Thoracic aorta (tissue), 2 donors: ENCODE measurements at regions not wholly inside any gene's neighbourhood (a gene's known extent, or its start where the extent isn't known, plus 50 kb on each side); places are given as distances from the start of the nearest gene placed in this dataset.

Experiments
- ATAC-seq: fragments of 150-250 bp; one replicate; pipeline ENCODE4 v1.8.0; 2017; ENCODE audit warnings: low read depth; ENCODE audit not compliant: insufficient number of reproducible peaks, low FRiP score
- DNase-seq: peaks from one replicate; pipeline ENCODE4 v3.0.0-alpha.2; 2020; ENCODE audit warnings: low spot score
- H3K27ac ChIP-seq, 2 donors: fragments of 200-600 bp; sonication (generic); 1 replicate in 1 of 2; 2 replicates in 1 of 2; pipeline ENCODE4 v1.5.1; 2016; ENCODE audit warnings: mild to moderate bottlenecking in 2 of 2, moderate library complexity in 2 of 2
- H3K27me3 ChIP-seq: fragments of 200-600 bp; sonication (generic); replicated peaks from 2 replicates; pipeline ENCODE4 v1.6.0; 2016; ENCODE audit warnings: mild to moderate bottlenecking; ENCODE audit not compliant: insufficient read depth
- H3K36me3 ChIP-seq: fragments of 200-600 bp; sonication (generic); one replicate; pipeline ENCODE4 v1.5.1; 2016
- H3K4me1 ChIP-seq, 2 donors: fragments of 200-600 bp; sonication (generic); 1 replicate in 1 of 2; 2 replicates in 1 of 2; pipeline versions ENCODE4 v1.5.1 to v1.6.0; 2016; ENCODE audit warnings: low read depth in 2 of 2, mild to moderate bottlenecking in 1 of 2; ENCODE audit not compliant: control insufficient read depth in 1 of 2
- H3K4me3 ChIP-seq: fragments of 200-600 bp; sonication (generic); 2 replicates; pipeline ENCODE4 v1.5.1; 2016; ENCODE audit warnings: mild to moderate bottlenecking
- H3K9me3 ChIP-seq: fragments of 200-600 bp; sonication (generic); 2 replicates; pipeline ENCODE4 v1.5.1; 2016
- TF ChIP-seq, protein P1 (sequence below): fragments of 200-600 bp; sonication (generic); IDR thresholded peaks from one replicate; pipeline ENCODE4 v1.5.1; 2019; ENCODE audit warnings: antibody characterized with exemption

DNA sequence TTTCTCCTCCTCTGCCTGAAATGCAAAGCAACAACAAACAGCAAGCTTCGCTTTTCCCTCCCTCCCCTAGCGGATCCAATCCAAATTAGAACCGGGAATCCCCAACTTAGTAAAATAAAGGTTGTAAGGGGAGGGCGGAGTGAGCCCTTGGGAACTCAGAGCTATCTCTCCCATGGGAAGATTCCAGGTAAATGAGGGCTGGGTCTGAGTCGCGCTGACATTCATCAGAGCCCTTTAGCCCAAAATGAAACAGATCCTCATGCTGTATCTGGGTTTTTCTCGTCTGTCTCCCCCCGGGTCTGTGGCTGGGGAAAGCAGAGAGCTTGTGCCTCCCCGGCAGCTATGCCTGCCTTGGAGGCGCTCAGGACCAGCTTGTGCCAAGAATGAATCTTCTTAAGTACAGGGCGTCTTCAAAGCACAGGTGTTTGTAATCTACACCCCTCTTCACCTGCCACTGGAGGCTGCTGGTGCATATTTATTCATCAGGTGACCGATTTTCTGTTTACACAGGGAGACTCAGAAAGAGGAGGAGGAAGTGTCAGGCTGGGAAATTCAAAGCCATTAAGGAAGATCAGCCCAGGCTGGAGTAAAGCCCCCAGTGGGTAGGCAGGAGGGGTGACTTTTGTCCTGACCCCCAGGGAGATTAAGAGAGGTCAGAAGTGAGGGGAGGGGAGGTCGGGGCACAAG is 55.0 kb upstream of the GSE1 start:
- Histone ChIP-seq H3K36me3 (no peaks in the 10 kb centered on the region), H3K27me3 (no peaks in the 10 kb centered on the region), H3K9me3 (no peaks in the 10 kb centered on the region), H3K27ac (peak overlapping the region in 1 of 2 donors; percentile 84), H3K4me1 (peaks cover 13 to 27% of the 10 kb centered on the region in 2 donors), H3K4me3 (peak overlapping the region; percentile 92)
- no peak for DNase-seq
- TF ChIP-seq, protein P1, sequence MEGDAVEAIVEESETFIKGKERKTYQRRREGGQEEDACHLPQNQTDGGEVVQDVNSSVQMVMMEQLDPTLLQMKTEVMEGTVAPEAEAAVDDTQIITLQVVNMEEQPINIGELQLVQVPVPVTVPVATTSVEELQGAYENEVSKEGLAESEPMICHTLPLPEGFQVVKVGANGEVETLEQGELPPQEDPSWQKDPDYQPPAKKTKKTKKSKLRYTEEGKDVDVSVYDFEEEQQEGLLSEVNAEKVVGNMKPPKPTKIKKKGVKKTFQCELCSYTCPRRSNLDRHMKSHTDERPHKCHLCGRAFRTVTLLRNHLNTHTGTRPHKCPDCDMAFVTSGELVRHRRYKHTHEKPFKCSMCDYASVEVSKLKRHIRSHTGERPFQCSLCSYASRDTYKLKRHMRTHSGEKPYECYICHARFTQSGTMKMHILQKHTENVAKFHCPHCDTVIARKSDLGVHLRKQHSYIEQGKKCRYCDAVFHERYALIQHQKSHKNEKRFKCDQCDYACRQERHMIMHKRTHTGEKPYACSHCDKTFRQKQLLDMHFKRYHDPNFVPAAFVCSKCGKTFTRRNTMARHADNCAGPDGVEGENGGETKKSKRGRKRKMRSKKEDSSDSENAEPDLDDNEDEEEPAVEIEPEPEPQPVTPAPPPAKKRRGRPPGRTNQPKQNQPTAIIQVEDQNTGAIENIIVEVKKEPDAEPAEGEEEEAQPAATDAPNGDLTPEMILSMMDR, result no peak
- ATAC-seq, result no peak

DNA sequence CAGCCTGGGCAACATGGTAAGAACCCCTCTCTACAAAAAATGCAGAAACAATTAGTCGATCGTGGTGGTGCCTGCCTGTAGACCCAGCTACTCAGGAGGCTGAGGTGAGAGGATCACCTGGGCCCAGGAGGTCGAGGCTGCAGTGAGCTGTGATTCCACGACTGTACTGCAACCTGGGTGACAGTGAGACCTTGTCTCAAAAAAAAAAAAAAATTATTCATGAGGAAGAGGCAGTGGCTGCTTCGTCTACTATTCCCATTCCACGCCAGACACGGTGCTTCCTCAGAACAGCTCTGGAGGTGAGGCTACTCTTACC is 52.2 kb upstream of the GSE1 start:
- H3K36me3 ChIP-seq, result no peaks in the 10 kb centered on the region
- no peak for ATAC-seq
- H3K27ac ChIP-seq, result no peak overlapping the region
- peaks cover 10 to 18% of the 10 kb centered on the region in 2 donors for H3K4me1 ChIP-seq
- H3K4me3 ChIP-seq, result no peak overlapping the region
- TF ChIP-seq, protein P1, result no peak
- no peak for DNase-seq
- no peaks in the 10 kb centered on the region for H3K9me3 ChIP-seq
- H3K27me3 ChIP-seq, result no peaks in the 10 kb centered on the region

DNA sequence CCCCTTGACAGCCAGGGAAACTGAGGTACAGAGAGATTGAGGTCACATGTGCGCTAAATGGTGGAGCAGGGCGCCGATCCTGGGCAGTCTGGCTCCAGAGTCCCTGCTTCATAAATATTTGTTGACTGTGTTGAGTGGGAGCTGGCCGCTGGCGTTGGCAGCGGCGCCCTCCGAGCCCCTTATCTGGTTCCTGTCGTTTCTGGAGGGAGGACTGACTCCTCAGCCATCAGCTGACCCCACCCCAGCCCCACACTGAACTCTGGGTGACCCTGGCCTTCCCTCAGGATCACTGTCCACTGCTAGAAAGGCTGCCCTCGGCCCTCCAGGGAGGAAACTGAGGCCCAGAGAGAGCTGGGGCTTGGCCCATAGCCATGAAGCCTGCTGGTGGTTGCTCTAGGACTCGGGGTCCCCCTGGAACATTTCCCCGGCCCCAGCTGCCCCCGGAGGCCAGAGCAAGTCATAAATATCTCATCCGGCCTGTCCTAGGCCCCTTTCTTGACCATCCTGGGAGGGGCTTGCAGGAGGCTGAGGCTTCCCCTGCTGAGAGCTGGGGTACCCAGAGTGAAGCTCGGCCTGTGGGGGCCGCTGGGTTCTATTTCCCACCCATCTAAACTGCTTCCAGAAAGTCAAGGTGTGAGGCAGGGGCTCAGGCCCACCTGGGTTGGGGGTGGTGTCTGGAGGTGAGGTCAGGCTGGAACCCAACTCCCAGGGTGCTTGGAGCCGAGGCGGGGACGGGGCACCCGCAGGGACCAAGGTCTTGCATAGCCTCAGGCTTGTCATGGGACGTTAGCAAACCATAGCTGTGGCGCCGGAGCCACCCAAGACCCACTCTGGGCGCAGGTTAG is 51.7 kb upstream of the GSE1 start:
- ATAC-seq (no peak), DNase-seq (no peak)
- Histone ChIP-seq H3K27ac (no peak overlapping the region), H3K9me3 (no peaks in the 10 kb centered on the region), H3K4me3 (no peak overlapping the region), H3K27me3 (no peaks in the 10 kb centered on the region), H3K4me1 (peaks cover 10 to 18% of the 10 kb centered on the region in 2 donors), H3K36me3 (no peaks in the 10 kb centered on the region)
- TF ChIP-seq, protein P1, result no peak

DNA sequence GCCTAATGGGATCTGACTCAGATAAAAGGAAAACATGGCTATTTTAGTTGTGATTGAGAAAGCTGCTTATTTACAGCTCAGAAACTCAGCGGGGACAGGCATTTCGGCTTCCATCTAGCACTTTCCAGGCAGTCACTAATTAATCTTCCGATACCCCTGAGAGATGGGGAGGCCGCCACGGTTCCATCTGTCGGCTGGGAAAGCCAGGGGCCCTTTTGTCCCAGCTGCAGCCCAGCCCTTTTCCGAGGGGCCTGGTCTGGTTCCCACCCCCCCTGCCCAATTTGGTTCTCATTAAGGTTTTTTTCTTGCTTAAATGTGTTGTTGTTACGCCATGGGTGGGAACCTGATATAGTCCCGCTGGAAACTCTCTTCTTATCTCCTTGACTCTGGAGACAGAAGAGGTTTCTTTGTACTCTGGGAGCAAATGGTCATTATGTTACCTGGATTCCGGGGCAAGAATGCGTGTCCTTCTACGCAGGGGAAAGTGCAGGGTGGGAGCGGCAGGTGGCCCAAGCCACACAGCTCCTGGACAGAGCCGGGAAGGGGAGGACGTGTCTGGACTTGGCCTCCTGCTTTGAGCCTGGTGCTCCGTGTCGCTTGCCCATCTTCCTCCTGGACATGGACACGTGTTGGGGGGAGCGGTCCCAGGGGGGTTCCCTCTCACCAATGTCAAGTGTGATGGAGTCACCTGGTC is 50.9 kb upstream of the GSE1 start:
- ATAC-seq, result no peak
- Histone ChIP-seq H3K9me3 (no peaks in the 10 kb centered on the region), H3K36me3 (no peaks in the 10 kb centered on the region), H3K4me1 (peaks cover 6 to 12% of the 10 kb centered on the region in 2 donors), H3K27me3 (no peaks in the 10 kb centered on the region), H3K4me3 (no peak overlapping the region), H3K27ac (no peak overlapping the region)
- TF ChIP-seq, protein P1, result no peak
- DNase-seq, result no peak

DNA sequence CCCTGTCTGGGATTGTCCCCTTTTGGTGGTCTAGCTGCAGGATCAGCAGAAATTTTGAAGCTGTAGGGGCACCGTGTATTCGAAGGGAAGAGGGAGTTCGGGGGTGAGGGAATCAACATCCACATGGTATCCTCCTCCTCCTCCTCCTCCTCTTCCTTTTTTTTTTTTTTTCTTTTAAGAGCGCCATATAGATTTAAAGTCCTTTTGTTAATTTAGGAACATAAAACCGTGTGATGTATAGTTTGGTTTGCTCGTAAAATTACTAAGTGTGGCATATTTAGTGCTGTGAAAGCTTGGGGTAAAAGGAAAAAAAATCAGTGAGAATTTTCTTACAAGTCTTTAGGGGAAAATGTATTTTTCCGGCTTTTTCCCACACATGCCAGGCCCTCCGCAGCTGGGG is 50.1 kb upstream of the GSE1 start:
- DNase-seq, result no peak
- no peak overlapping the region for H3K27ac ChIP-seq
- TF ChIP-seq, protein P1, result no peak
- no peaks in the 10 kb centered on the region for H3K36me3 ChIP-seq
- peaks cover 0 to 4% of the 10 kb centered on the region in 2 donors for H3K4me1 ChIP-seq
- ATAC-seq, result no peak
- no peaks in the 10 kb centered on the region for H3K27me3 ChIP-seq
- no peak overlapping the region for H3K4me3 ChIP-seq
- H3K9me3 ChIP-seq, result no peaks in the 10 kb centered on the region
